GM18520 (cell line): ENCODE measurements at regions not wholly inside any gene's neighbourhood (a gene's known extent, or its start where the extent isn't known, plus 50 kb on each side); places are given as distances from the start of the nearest gene placed in this dataset.

Experiments used
- ATAC-seq: cut with Tn5 transposase; IDR thresholded peaks from one replicate; pipeline ENCODE4 v1.9.1; 2021; ENCODE audit not compliant: unreplicated experiment

DNA sequence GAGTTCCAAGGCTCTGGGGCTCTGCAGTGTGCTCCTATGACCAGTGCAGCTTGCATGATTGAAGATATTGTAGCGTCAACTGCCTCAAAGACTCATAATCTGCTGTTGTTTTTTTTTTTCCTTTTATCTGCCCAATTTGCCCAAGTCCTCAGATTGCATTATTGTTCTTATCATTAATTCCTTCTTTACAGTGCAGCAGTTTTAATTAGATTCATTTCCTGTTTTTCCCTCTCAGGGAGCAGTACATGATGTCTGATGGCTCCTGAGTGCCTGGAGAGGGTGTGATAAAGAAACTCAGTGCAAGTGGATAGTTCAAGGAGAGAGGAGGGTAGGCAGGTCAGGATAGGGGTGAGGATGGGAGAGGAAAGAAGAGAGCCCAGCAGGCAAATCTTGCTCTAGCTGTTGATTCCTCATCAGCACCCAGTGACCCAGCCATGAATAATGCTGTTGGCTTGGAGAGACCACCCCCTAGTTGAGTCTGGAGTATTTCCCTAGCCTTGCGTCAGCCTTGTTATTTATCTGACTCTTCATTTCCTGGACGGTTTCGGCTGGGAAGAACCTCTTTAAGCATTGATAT, 219.6 kb upstream of the SESN3 start:
- no peak for ATAC-seq

DNA sequence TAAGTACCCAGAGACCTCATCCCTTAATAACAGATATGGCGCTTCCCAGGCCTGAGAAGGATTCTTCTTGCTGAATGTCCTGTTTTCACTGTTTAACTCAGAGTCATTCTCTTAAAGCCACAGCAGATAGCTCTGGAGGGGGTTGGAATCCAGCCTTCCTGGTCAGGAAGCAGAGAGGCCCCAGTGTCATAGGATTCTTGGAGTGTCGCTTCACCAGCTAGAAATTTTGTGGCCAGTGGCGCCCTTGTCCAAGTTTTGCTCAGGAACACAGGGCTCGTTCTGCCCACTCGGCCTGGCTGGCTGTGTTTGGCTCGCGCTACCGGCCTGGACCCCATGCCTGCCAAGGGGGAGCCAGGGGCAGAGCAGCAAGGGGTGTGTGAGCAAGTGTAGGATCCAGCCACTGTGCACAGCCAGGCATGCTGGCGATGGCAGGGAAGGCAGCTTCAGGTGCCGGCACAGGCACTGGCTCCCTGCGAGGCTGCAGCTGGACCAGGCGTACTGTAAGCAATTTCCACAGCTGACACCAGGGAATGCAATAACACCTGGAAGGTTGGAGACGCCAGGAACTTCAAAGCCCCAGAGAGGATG, 214.8 kb upstream of the SESN3 start:
- ATAC-seq: no peak

DNA sequence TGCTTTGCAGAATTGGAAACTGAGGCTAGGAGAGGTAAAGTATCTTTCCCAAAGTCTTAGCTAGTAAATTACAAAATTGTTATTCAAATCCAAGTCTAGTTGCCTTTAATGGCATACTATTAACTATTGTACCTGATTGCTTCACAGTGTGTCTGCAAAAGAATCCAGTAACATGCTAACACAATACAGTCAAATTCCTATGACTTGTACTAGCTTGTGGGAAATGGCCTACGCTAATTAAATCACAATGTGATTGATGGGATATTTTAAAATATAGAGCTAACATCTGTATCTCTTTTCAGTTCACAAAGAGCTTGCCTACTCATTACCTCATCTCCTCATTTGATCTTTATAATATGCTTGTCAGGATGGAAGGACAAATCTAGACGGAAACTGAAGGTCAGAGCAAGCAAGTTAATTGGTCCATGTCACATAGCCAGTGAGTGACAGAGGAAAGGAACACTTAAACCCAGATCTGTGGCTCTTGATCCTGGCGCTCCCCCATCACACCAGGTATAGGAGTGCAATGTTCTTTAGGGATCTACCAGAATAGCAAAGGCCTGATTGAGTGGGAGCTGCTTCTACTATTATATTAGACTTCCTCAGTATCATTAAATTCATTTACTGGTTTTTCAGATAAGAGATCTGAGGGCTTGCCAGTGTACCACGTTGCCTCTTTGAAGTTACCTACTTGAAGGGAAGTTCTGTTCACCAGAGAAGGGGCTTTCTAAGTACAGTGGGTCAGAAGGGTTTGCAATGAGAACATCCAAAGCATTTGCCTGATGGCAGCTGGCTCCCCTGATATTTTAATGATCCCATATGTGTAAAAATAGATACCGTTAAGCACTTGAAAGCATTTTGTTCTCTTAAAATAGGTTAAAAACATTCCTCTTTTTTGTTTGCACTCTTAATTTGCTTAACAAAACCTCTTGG, 213.6 kb upstream of the SESN3 start:
- ATAC-seq: no peak

DNA sequence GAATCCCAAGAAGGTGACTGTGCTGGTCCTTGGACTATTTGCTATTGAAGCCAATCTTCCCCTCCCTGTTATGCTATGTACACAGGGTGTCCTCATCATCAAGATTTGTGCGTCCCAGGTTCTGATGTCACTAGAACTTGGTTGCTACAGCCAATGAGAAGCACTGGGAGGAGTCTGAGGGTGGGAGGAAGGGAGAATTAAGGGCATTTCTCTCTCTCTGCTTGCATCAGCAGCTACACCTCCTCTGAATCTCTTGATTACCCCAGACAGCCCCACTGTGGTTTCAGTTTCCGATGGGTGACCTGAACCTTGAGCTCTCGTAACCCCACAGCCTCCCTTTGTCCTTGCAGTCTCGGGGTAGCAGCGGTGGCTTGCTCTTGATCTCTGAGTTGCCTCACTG, 212.4 kb upstream of the SESN3 start:
- ATAC-seq: peak; percentile 82

DNA sequence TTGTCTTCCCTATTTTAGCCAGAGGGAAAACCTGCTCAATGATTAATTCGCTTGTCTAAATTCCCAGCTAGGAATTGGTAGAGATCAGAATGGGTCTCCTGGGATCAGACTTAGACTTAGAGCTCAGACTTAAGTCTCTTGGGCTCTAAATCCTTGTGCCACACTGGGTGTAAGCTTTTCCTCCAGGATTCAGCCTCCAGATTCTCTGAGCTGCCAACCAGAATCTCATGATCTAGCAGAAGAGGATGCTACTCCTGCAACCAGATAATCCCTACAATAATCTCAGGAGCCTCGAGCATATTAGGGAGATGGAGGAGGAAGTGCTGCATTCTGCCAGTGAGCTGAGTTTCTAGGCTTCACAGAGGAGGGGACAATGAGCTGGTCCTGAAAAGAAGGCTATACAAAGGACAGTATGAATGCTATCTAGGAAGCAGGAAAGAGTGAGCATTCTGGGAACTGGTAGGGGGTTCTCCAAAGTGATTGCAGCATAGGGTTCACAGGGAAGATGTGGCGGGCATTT, 211.6 kb upstream of the SESN3 start:
- no peak for ATAC-seq

DNA sequence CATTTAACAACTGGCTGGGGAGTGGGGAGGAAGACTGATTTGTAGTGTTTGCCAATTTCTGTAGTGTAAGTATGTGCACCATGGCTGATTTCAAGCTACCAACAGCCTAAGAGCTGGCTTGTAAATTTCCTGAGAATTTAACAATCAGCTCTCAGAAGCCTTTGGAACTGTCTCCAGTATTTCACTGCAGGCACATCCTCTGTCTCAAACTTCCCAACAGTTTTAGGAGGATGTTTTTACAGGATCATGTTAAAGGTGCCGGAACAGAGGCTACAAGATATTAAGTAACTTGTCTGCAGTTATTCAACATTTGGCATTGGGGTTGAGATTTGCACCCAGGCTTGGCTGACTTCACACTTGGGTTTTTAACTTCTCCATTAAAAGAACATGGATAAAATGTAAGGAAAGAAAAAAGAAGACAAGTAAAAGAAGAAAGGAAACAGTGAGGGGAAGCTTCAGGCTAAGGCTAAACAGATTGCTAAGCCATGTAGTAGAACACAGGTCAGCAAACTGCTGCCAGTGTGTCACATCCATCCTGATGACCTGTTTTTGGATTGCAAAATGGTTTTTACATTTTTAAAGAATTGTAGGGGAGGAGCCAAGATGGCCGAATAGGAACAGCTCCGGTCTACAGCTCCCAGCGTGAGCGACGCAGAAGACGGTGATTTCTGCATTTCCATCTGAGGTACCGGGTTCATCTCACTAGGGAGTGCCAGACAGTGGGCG, 204.8 kb upstream of the SESN3 start:
- no peak for ATAC-seq

DNA sequence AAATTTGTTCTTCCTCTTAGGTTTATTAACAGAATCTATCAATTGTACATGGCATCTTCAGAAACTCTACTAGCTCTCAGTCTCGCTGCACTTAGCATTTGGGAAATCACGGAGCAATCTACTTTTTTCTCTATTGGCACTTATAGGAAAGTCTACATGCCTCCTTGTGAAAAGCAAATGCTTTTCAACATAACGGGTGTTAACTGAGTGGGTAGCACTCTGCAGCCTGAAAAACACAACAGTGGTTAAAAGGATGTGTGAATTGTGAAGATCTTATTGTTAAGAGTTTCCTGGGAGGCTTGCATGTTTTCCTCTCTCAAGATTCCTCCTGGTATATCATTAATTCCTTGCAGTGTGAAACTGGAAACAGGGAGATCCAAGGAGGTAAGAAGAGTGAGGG, 204.2 kb upstream of the SESN3 start:
- no peak for ATAC-seq

DNA sequence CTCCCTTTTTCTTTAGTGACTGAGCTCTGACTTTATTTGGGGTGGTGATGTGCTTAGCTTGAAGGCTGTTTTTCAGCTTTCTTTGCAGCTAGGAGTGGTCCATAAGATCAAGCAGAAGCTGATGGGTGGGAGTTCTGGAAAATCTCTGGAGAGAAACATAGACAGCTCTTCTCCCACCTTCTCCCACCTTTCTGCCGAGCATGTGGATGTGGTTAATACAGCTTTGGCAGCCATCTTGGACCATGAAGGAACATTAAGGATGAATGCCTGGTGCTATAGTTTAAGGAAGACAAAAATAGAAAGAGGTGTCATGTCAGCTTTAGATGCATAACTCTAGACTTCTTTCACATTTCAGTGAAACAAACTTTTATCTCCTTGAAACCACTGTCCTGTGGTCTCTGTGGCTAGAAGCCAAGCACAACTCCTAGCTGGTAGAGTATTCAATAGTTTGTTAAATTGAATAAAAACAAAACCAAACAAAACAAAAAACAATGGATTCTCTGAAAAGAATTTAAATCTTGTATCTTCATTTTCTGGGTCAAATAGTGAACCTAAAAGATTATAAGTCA, 203.6 kb upstream of the SESN3 start:
- ATAC-seq: no peak

DNA sequence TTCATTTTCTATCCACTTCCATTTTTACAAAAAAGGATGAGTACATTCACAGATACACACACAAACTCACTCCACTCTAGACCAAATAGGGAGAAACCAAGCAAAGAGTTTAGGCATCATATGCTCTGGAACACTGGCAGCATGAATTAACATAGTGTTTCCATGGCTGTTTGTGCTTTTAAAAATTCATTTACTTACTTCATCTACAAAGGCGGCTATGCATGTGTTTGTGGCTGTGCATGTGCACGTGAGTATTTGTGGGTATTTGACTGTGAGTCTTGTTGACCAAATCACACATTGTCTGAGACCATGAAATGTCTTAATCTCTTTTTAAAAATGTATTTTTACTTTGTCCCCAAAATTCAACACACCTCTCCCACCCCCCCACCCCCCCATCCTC, 203.0 kb upstream of the SESN3 start:
- no peak for ATAC-seq

DNA sequence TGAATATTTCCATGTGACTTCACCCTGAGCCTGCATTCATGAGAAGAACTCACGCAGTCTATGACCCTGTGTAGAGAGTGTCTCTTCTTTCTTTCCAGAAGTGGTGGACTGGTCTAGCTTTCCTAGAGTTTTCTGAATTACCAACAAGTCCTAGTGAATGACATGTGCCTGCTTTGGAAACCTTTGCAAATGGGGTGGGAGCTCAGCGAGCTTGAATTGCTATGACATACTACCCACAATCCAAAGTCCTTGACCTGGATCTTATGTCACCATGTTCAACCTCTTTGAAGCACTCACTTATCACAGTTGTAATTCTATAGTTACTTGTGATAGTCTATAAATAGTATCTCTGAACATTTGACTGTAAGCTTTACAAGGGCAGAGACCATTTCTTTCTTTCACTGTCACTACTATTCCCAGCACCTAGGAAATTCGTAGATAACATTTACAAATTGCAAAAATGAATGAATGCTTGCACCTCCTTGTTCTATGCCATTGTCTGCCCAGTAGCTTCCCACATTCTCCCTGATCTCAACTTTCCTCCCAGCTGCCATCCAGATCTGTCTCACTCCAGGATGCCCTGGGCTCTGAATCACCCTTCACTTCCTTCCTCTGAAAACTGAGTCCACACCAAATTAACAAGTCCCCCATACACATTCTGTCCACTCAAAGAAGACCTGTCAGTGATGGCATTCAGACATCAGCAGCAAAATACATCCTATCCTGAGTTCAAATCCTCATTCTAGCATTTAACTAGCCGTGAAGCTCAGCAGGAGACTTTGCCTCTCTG, 201.9 kb upstream of the SESN3 start:
- ATAC-seq: no peak

DNA sequence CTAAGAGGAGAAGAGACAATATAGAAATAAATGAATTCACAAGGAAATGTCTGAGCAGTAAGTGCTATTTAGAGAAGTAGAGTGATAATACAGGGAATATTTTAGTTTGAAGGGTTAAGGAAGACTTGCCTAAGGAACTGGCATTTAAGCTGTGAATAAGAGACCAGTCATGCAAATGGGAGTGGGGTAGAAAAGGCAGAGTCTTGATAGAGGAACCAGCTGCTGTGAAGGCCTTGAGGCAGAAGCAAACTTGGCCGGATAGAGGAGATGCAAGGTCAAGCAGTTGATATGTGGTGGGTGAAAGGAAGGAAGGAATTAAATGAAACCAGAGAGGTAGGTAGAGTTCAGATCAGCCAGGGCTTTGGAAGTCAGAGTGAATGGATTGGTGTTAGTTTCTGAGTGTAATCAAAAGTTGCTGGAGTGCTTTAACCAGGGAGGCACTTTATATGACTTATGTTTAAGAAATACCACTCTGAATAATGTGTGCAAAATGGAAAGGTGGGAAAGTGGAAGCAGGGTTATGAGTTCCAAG, 198.4 kb upstream of the SESN3 start:
- ATAC-seq: no peak

DNA sequence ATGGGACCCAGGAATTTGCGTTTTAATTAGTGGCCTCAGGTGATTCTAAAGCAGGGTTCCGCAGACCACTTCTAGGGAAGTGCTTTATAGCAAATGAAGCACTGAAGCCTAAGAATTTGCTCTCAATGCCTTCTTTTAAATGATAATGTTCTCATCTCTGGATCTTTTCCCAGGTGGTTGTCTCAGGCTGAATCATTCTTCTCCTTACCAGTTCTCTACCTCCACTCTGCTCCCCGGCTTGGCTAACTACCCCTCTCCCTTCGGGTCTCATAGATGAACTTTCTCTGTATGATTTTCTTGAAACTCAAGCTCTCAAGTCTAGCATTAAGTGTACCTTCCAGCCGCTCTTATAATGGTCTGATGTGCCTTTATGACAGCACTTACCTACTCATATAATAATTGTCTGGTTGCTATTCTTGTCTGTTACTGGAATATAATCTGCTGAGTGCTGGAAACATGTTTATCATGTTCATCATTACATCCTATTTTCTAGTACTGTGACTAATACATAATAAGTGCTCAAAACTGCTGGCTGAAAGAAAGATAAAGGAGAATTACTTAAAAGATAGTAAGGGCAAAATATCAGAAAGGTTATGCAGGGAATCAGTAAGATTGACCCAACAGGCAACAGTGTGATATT, 195.9 kb upstream of the SESN3 start:
- ATAC-seq: no peak

DNA sequence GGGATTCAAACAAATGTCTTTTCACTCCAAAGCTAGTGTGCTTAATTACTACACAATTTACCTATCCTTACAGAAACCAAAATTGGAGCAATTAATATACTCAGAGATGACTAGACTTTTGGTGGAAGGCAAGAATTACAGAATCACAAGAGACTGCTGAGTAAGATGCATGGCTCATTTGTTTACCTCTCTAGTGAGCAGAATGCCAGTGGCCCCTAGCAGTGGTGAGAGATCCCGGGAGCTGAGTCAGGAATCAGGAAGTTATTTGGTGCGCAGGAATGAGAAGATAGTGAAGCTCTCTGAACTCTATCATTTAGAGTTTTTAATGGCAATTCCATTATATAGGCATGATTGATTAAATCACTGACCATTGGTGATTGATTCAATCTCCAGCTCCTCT, 188.9 kb upstream of the SESN3 start:
- ATAC-seq: no peak

DNA sequence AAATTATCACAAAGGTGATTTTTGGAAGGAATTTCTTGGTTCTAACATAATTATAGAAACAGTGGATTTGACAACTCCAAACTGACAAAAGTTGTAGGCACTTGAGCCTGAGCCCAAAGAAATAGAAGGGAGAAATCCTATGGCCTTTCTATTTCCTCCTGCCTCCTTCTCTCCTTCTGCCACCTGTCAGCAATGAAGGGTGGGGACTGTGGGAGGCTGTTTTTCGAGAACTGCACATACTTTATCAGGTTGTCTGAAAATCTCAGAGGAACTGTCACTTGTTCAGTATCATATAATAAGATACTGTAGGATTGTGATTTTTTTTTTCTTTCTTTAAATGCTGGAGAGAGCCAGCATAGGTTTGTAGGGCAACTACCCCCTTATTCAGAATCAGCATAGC, 187.9 kb upstream of the SESN3 start:
- ATAC-seq: no peak

DNA sequence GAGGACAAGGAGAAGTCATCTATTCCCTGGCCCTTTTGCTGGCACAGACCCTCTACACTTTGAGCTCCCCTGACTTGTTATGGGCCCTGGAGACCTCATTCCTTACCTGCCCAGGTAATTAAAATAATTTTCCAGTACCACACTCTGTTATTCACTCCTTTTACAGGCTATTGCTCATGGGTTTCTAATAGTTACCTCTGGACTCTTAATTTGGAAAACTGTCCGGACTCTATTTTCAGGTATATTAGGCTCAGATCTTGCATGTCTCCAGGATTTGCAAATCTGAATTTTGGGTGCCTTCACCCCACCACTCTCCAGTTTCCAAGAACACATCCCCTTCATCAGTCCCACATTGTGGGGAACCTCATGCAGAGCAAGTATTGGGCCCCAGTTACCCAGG, 186.8 kb upstream of the SESN3 start:
- ATAC-seq: no peak

DNA sequence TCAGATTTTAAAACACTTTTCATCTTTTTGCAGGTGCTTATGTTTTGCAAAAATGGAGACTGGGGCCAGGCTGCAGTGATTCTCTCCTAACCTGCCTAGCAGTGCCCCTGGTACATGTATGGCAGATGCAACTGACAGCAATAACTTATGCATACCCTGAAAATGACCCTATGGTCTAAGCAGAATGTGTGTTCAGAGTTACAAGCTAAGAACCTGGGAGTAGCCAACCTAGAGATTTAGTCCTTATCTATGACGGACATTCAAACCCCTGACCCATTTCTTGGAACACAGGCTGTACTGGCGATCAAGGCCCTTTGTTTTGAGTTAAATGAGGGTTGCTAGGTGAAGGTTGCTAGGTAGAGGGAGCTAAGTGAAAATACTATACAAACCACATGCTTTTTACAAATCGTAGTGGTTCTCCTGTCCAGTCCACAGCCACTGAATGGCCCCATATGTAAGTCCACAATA, 184.9 kb upstream of the SESN3 start:
- ATAC-seq: no peak

DNA sequence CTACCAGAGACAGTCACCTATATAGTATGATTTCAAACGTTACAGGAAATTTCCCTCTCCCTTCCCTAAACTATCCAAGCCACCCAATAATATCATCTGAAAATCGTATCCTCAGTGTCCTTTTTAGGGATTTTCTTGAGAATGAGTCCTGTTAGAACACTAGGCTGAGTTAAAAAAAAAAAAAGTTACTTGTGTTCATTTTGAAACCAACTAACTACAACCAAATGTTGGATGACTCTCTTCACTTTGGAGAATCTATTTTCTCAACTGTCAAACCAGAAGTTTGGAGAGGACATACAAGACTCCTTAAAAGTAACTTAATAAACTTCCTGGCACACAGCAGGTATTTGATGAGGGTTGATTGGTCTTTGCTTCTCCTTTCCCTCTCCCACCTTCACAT, 183.2 kb upstream of the SESN3 start:
- ATAC-seq: no peak

DNA sequence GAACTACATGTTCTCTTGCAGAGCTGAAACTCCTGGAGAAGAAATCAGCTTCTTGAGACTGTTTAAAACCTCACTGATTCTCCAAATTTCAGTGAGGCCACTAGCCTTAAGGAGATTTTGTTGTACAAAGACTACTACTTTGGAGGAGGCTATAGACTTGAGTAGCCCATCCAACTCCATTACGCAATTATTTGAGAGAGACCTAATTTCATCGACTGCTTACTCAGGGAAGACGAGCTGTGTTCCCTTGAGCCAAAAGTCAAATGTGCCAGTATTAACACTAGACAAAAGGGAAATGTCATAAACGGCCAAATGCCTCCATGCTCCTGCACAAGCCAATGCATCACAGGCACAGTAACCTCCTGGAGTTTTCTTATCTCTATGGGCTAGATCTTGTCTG, 182.8 kb upstream of the SESN3 start:
- ATAC-seq: no peak

DNA sequence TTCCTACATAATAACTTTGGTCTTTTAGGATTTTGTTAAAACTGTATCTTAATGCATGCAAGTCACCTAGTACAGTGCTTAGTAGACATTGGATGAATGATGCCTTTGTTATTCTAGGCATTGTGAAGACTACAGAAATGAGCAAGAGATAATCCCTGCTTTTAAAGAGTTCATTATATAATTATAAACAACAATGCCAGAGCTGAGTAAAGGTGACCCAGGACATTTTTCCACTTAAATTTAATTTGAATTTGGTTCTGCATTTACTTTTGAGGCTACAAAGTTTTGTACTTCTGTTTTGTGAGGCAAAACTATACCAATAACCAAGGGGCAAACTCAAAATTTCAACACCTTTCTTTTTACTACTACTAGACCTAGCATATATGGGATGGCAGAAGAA, 182.0 kb upstream of the SESN3 start:
- ATAC-seq: no peak
